ENCODE measurements at regions not wholly inside any gene's neighbourhood (a gene's known extent, or its start where the extent isn't known, plus 50 kb on each side); places are given as distances from the start of the nearest gene placed in this dataset.

DNA sequence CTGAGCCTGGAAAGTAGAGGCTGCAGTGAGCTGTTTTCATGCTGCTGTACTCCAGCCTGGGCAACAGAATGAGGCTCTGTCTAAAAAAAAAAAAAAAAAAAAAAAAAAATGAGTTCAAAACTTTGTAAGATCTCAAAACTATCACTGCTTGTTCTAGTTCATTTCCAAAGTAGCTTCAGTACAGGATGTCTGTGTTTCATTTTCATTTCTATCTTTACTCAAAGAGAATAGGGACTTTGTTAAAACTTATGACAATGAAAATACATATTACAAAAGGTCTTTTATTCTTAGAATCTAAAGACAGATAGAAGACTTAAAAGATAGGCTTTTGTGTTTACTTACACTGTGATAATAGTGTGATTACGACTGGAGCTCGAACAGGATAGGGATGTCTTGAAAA is 709.7 kb downstream of the ADGRL2 start:
- WGBS, 3 donors, result 91 to 100% (median 91%) methylated on average over 2 of the region's 2 CpGs
- Histone ChIP-seq H3K27ac (no peak overlapping the region), H3K4me3 (no peak overlapping the region), H3K36me3 (no peaks in the 10 kb centered on the region), H3K4me1 (ENCODE audit: insufficient read depth) (no peaks in the 10 kb centered on the region), H3K27me3 (peaks cover 2% of the 10 kb centered on the region), H3K9me3 (no peaks in the 10 kb centered on the region)
- DNase-seq, result no peak
- intact Hi-C loops (cut with DNase I), result no loop called here
- TF ChIP-seq CTCF (IDR thresholded peaks at IDR 0.05) (no peak), POLR2A (IDR thresholded peaks at IDR 0.05) (no peak), EP300 (IDR thresholded peaks at IDR 0.05) (no peak)

GRCh38 chr1:82507011-82507410 is 706.3 kb downstream of the ADGRL2 start:
- Histone ChIP-seq H3K4me3 (no peak overlapping the region), H3K9me3 (no peaks in the 10 kb centered on the region), H3K27me3 (no peaks in the 10 kb centered on the region), H3K36me3 (no peaks in the 10 kb centered on the region), H3K4me1 (ENCODE audit: insufficient read depth) (peaks cover 3% of the 10 kb centered on the region), H3K27ac (no peak overlapping the region)
- TF ChIP-seq POLR2A (IDR thresholded peaks at IDR 0.05) (no peak), EP300 (IDR thresholded peaks at IDR 0.05) (no peak), CTCF (IDR thresholded peaks at IDR 0.05) (no peak)
- intact Hi-C loops (cut with DNase I), result no loop called here
- WGBS, 3 donors, result 70 to 89% (median 86%) methylated on average over 1 of the region's 1 CpG
- no peak for DNase-seq

GRCh38 chr1:82503822-82504221 is 703.1 kb downstream of the ADGRL2 start:
- no peak for TF ChIP-seq CTCF (IDR thresholded peaks at IDR 0.05)
- TF ChIP-seq EP300 (IDR thresholded peaks at IDR 0.05), result no peak
- TF ChIP-seq POLR2A (IDR thresholded peaks at IDR 0.05), result no peak

GRCh38 chr1:82499022-82499421 is 698.3 kb downstream of the ADGRL2 start:
- H3K4me1 ChIP-seq (ENCODE audit: insufficient read depth), result no peaks in the 10 kb centered on the region

More at GRCh38 chr1:82503822-82504221, 703.1 kb downstream of the ADGRL2 start:
- intact Hi-C loops (cut with DNase I), result no loop called here
- no peaks in the 10 kb centered on the region for H3K27me3 ChIP-seq
- DNase-seq, result no peak
- no peak overlapping the region for H3K4me3 ChIP-seq
- no peak overlapping the region for H3K27ac ChIP-seq
- H3K4me1 ChIP-seq (ENCODE audit: insufficient read depth), result peaks cover 3% of the 10 kb centered on the region
- no peaks in the 10 kb centered on the region for H3K36me3 ChIP-seq
- WGBS, 3 donors, result 35 to 65% (median 60%) methylated on average over 1 of the region's 1 CpG
- H3K9me3 ChIP-seq, result no peaks in the 10 kb centered on the region

More at GRCh38 chr1:82499022-82499421, 698.3 kb downstream of the ADGRL2 start:
- Histone ChIP-seq H3K27ac (no peak overlapping the region), H3K9me3 (no peaks in the 10 kb centered on the region), H3K4me3 (no peak overlapping the region), H3K27me3 (no peaks in the 10 kb centered on the region), H3K36me3 (no peaks in the 10 kb centered on the region)
- intact Hi-C loops (cut with DNase I), result no loop called here
- no peak for DNase-seq
- TF ChIP-seq POLR2A (IDR thresholded peaks at IDR 0.05) (no peak), CTCF (IDR thresholded peaks at IDR 0.05) (no peak), EP300 (IDR thresholded peaks at IDR 0.05) (no peak)
